DOHH2 (cell line): ENCODE measurements at regions not wholly inside any gene's neighbourhood (a gene's known extent, or its start where the extent isn't known, plus 50 kb on each side); places are given as distances from the start of the nearest gene placed in this dataset.

Source experiments
- H3F3A ChIP-seq: fragments of 200-600 bp; sonication (generic), shearing (Covaris generic); 2 replicates; pipeline ENCODE4 v1.6.0; 2016; ENCODE audit warnings: antibody characterized with exemption, mild to moderate bottlenecking; ENCODE audit not compliant: control insufficient read depth, insufficient read depth
- H3K27ac ChIP-seq: fragments of 200-600 bp; sonication (generic); 2 replicates; pipeline ENCODE4 v1.5.1; 2014; ENCODE audit warnings: low read depth, mild to moderate bottlenecking, low read length, moderate library complexity
- H3K27me3 ChIP-seq: fragments of 200-600 bp; sonication (generic); 2 replicates; pipeline ENCODE4 v1.6.1; 2014; ENCODE audit warnings: mild to moderate bottlenecking, low read length, mixed read lengths; ENCODE audit not compliant: control insufficient read depth
- H3K36me3 ChIP-seq: fragments of 200-600 bp; sonication (generic); 2 replicates; pipeline ENCODE4 v1.6.1; 2014; ENCODE audit warnings: mild to moderate bottlenecking, low read length, moderate library complexity, mixed read lengths; ENCODE audit not compliant: control insufficient read depth
- H3K4me1 ChIP-seq: fragments of 200-600 bp; sonication (generic); 2 replicates; pipeline ENCODE4 v1.6.1; 2014; ENCODE audit warnings: mild to moderate bottlenecking, low read length, mixed read lengths; ENCODE audit not compliant: control insufficient read depth
- H3K4me2 ChIP-seq: fragments of 200-600 bp; sonication (generic); 2 replicates; pipeline ENCODE4 v1.6.0; 2014; ENCODE audit warnings: mild to moderate bottlenecking, low read length, moderate library complexity
- H3K4me3 ChIP-seq: fragments of 200-600 bp; sonication (generic); 2 replicates; pipeline ENCODE4 v1.5.1; 2014; ENCODE audit warnings: mild to moderate bottlenecking, low read length, mixed read lengths
- H3K79me2 ChIP-seq: fragments of 200-600 bp; sonication (generic); 2 replicates; pipeline ENCODE4 v1.6.1; 2014; ENCODE audit warnings: mild to moderate bottlenecking, low read length, mixed read lengths; ENCODE audit not compliant: control insufficient read depth
- H3K9me2 ChIP-seq: fragments of 200-600 bp; sonication (generic); replicated peaks from 2 replicates; pipeline ENCODE4 v1.6.1; 2014; ENCODE audit warnings: mild to moderate bottlenecking, low read length, mixed read lengths; ENCODE audit not compliant: control insufficient read depth
- H3K9me3 ChIP-seq: fragments of 200-600 bp; sonication (generic); 2 replicates; pipeline ENCODE4 v1.6.1; 2014; ENCODE audit warnings: antibody characterized with exemption, low read length, mixed read lengths; ENCODE audit not compliant: control insufficient read depth, insufficient read depth
- H4K20me1 ChIP-seq: fragments of 200-600 bp; sonication (generic); 2 replicates; pipeline ENCODE4 v1.6.0; 2014; ENCODE audit warnings: low read depth, mild to moderate bottlenecking, antibody characterized with exemption, low read length, moderate library complexity; ENCODE audit not compliant: control insufficient read depth, insufficient read depth
- EZH2phosphoT487 ChIP-seq: fragments of 200-600 bp; sonication (generic); IDR thresholded peaks from 2 replicates; pipeline ENCODE4 v1.6.1; 2017; ENCODE audit warnings: borderline replicate concordance, mild to moderate bottlenecking, antibody characterized with exemption, low read length, moderate library complexity, mixed read lengths
- TF ChIP-seq, protein P1 (sequence below): fragments of 200-600 bp; sonication (generic); IDR thresholded peaks from one replicate; pipeline ENCODE4 v1.5.1; 2014; ENCODE audit warnings: antibody characterized with exemption, mild to moderate bottlenecking, low read depth, low read length; ENCODE audit not compliant: poor library complexity, severe bottlenecking

DNA sequence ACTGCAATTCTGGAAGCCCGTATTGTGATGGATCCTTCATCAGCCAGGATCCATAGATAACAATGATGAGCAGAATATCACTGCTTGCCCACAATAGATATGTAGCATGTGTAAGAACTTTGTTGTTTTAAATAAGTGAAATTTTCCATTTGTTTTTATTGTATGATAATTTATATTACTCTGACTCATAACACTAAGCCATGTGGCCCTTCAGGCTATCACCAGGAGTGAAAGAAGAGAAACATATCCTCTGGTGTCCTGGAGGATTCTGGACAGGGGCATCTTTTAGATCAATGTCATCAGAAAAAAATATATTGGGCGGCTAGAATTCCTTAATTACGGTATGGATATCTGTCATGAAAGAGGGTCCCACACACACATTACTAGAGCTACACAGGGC lies 167.5 kb downstream of the SLC6A15 start:
- Histone ChIP-seq H3K27me3 (no peaks in the 10 kb centered on the region), H3K4me2 (no peak overlapping the region), H3K9me3 (no peaks in the 10 kb centered on the region), H3K4me1 (no peaks in the 10 kb centered on the region), H3F3A (no peaks in the 10 kb centered on the region), H3K4me3 (no peak overlapping the region), H3K79me2 (no peaks in the 10 kb centered on the region), H3K9me2 (no peaks in the 10 kb centered on the region), H3K27ac (no peak overlapping the region), H3K36me3 (no peaks in the 10 kb centered on the region), H4K20me1 (no peaks in the 10 kb centered on the region)
- TF ChIP-seq, protein P1, sequence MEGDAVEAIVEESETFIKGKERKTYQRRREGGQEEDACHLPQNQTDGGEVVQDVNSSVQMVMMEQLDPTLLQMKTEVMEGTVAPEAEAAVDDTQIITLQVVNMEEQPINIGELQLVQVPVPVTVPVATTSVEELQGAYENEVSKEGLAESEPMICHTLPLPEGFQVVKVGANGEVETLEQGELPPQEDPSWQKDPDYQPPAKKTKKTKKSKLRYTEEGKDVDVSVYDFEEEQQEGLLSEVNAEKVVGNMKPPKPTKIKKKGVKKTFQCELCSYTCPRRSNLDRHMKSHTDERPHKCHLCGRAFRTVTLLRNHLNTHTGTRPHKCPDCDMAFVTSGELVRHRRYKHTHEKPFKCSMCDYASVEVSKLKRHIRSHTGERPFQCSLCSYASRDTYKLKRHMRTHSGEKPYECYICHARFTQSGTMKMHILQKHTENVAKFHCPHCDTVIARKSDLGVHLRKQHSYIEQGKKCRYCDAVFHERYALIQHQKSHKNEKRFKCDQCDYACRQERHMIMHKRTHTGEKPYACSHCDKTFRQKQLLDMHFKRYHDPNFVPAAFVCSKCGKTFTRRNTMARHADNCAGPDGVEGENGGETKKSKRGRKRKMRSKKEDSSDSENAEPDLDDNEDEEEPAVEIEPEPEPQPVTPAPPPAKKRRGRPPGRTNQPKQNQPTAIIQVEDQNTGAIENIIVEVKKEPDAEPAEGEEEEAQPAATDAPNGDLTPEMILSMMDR = no peak
- no peak for TF ChIP-seq EZH2phosphoT487

DNA sequence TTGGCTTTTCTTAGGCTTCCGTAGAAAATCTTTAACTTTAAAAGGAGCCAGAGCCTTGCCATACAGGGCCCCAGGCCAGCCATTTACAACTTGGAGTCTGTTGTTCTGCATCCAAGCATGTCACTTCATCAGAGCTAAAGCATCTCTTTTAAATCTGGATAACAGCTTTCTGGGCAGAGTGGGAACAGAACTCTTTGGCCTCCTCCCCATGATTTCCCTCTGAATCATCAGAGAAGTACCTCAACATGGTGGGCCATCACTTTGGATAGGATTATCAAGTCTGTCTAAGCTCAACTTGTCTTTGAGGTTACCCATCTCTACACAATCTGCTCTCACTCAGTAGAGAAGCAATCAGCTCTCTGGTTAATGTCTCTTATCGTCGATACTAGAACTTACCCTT lies 170.9 kb downstream of the SLC6A15 start:
- Histone ChIP-seq H3K79me2 (no peaks in the 10 kb centered on the region), H4K20me1 (no peaks in the 10 kb centered on the region), H3K4me2 (no peak overlapping the region), H3F3A (no peaks in the 10 kb centered on the region), H3K27ac (no peak overlapping the region), H3K36me3 (no peaks in the 10 kb centered on the region), H3K4me1 (no peaks in the 10 kb centered on the region), H3K9me3 (no peaks in the 10 kb centered on the region), H3K27me3 (no peaks in the 10 kb centered on the region), H3K4me3 (no peak overlapping the region), H3K9me2 (no peaks in the 10 kb centered on the region)
- TF ChIP-seq EZH2phosphoT487 = no peak
- TF ChIP-seq, protein P1 = no peak

DNA sequence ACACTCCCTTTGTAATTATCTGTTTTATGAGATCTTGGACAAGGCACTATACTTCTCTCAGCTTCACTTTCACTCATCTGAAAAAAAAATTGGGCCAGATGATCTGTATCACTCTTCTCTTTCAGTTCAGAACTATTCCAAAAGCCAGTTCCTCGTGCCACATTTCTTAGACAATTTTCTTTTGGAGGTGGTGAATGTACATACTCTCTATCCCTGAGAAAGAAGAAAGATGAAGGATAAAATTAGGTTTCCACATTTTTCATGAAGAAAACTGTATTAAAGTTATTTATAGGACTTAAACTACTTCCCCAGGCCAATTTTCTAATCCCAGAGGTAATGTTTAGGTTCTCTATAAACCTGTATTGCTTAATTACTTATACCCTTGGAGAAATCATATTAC lies 171.6 kb downstream of the SLC6A15 start:
- Histone ChIP-seq H3K9me2 (no peaks in the 10 kb centered on the region), H3K4me3 (no peak overlapping the region), H3K4me2 (no peak overlapping the region), H3K27ac (no peak overlapping the region), H4K20me1 (no peaks in the 10 kb centered on the region), H3K27me3 (no peaks in the 10 kb centered on the region), H3K79me2 (no peaks in the 10 kb centered on the region), H3K36me3 (no peaks in the 10 kb centered on the region), H3K4me1 (no peaks in the 10 kb centered on the region), H3K9me3 (no peaks in the 10 kb centered on the region), H3F3A (no peaks in the 10 kb centered on the region)
- TF ChIP-seq, protein P1 = no peak
- TF ChIP-seq EZH2phosphoT487 = no peak

DNA sequence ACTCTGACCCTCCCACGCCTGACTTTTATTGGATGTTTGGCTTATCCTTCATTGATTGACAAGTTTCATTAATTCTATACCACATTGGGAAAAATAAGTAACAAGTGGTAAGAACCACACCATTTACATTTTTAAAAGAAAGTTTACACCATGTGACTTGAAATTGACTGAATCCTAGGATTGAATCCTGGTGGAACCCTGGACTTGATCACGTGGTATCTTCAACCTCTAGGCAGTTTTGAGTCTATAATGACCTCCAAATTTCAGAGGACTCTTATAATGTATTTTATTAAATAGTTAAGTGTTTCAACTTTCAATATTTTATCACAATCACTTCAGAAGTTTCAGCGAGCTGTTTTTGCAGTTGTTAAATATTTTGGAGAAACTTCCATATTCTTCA lies 172.0 kb downstream of the SLC6A15 start:
- TF ChIP-seq, protein P1 = no peak
- no peak for TF ChIP-seq EZH2phosphoT487
- no peaks in the 10 kb centered on the region for H3K36me3 ChIP-seq
- H3F3A ChIP-seq = no peaks in the 10 kb centered on the region
- H3K79me2 ChIP-seq = no peaks in the 10 kb centered on the region
- no peak overlapping the region for H3K27ac ChIP-seq
- H3K4me1 ChIP-seq = no peaks in the 10 kb centered on the region
- no peak overlapping the region for H3K4me3 ChIP-seq
- no peak overlapping the region for H3K4me2 ChIP-seq
- no peaks in the 10 kb centered on the region for H3K9me2 ChIP-seq
- H3K27me3 ChIP-seq = no peaks in the 10 kb centered on the region
- no peaks in the 10 kb centered on the region for H3K9me3 ChIP-seq
- H4K20me1 ChIP-seq = no peaks in the 10 kb centered on the region
